ENCODE measurements at regions not wholly inside any gene's neighbourhood (a gene's known extent, or its start where the extent isn't known, plus 50 kb on each side); places are given as distances from the start of the nearest gene placed in this dataset.

DNA sequence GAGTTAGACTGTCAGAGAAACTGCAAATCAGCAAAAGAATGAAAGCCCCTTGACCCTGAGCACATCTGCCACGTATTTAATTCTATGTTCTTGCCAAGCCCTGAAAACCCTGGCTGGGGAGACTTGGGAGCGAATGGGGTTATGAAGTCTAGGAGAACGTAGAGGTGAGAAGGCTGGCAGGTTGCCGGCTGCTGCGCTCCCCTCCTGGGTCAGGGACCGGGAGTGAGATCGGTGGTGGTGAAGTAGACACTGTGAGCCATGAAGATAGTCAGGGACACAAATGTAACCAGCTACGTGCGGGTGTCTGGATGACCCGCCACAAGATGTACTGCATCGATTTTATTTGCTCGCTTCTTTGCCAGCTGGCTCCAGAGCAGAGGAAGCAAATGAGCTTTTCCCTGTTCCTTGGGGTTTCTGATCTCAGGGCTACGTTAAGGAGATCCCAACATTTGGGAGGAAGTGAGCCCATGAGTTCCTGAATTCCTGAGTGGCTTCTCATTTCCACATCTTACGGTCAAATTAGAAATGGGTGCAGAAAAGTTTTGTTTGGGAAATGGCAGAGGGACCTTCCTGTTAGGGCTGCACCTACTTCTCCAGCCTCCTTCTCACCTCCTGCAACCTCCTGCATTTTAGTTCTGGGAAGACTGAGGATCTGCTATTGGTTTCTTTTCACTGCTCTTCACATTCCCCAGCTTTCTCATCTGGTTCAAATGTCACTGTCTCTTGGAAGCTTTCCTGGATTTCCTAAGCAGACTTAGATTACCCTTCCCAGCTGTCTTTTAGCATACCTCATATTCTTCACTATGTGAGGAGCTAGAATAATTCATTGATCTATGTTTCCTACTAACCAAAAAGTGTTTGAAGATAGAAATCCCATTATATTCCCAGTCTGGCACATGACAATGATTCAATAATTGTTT lies 360.6 kb downstream of the ZNF521 start:
- H3K9me3 Mint-ChIP-seq: peaks cover 4% of the 10 kb centered on the region
- no peak for DNase-seq
- H3K4me3 Mint-ChIP-seq: no peak overlapping the region
- H3K4me1 Mint-ChIP-seq (ENCODE audit: low read depth): no peaks in the 10 kb centered on the region
- H3K36me3 Mint-ChIP-seq (ENCODE audit: insufficient read depth): no peaks in the 10 kb centered on the region
- peaks cover 4% of the 10 kb centered on the region for H3K27me3 Mint-ChIP-seq (ENCODE audit: low read depth)
- no peak for ATAC-seq

DNA sequence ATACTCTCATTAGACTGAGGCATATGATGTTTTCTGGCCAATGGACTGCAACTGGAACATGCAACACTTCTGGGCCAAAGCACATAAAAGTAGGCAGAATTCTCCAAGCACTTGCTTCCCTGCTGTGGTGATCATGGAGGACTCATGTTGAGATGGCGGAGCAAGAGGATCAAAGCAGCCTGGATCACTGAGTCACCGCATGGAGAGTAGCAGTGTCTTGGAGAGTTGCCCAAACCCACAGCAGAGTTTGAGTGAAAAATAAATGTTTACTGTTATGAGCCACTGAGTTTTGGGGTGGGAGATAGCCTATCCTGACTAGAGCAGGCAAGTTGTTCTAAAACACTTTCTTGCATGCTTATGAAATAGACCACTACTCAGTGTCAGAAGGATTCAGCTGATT lies 359.5 kb downstream of the ZNF521 start:
- H3K27me3 Mint-ChIP-seq (ENCODE audit: low read depth): peaks cover 4% of the 10 kb centered on the region
- ATAC-seq (no peak), DNase-seq (no peak)
- no peak overlapping the region for H3K4me3 Mint-ChIP-seq
- H3K4me1 Mint-ChIP-seq (ENCODE audit: low read depth): no peaks in the 10 kb centered on the region
- H3K9me3 Mint-ChIP-seq: peaks cover 4% of the 10 kb centered on the region
- no peaks in the 10 kb centered on the region for H3K36me3 Mint-ChIP-seq (ENCODE audit: insufficient read depth)

DNA sequence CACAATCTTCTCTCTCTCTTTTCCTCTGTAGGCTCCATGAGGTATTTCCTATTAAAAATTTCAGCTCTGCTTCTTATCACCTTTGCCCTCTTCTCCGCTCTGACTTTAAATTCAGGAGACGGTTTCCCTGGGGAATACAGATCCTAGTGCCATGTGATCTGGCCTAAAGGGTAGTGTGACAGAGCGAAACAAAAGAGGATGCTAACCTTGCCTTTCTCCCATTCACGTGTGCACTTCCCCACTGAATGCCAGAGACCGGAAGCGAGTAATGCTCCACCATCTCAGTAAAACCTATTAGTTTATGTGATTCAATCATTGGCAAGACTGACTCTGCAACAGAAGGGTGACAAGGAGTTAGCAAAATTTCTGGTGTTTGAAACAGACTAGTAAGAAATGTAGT lies 358.3 kb downstream of the ZNF521 start:
- no peak for ATAC-seq
- Mint-ChIP-seq H3K27me3 (ENCODE audit: low read depth) (peaks cover 4% of the 10 kb centered on the region), H3K4me1 (ENCODE audit: low read depth) (no peaks in the 10 kb centered on the region), H3K36me3 (ENCODE audit: insufficient read depth) (no peaks in the 10 kb centered on the region), H3K4me3 (no peak overlapping the region), H3K9me3 (peaks cover 4% of the 10 kb centered on the region)
- DNase-seq: no peak

DNA sequence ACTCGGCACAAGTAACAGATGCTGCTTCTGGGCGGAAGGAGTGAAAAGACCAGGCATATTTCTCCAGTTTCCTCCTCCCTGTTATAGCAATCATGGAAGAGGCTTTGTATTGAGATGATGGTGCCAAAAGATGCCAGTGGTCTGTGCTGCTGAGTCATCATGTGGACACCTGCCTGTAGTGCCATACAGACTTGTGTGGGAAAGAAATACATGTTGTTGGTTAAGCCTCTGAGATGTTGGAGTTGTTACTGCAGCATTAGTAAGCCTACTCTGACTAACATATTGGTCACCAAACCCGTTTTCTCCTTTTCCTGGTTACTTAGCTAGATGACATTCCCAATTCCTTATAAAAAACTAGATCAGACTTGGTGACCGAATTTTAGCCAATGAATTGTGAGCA lies 356.9 kb downstream of the ZNF521 start:
- no peak for DNase-seq
- Mint-ChIP-seq H3K4me3 (no peak overlapping the region), H3K9me3 (peaks cover 16% of the 10 kb centered on the region), H3K4me1 (ENCODE audit: low read depth) (no peaks in the 10 kb centered on the region), H3K36me3 (ENCODE audit: insufficient read depth) (no peaks in the 10 kb centered on the region), H3K27me3 (ENCODE audit: low read depth) (peaks cover 2% of the 10 kb centered on the region)
- ATAC-seq: no peak

DNA sequence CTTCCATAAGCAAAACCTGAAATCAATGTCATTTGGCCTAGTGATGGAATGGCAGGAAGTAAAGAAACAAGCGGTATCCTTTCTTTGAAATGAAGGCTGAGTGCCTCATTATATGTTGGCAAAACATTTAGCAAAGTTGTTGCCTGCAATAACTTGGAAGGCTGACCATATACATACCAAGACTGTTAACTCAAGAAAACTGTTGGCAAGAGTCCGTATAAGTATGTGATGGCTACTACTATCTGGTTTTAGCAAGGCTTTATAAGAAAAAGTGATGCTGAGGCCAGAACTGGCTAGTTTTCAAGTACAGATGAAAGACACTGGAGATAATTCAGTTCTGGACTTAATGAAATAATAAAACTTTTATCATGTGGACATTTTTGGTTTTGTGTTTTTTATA lies 356.2 kb downstream of the ZNF521 start:
- ATAC-seq (no peak), DNase-seq (no peak)
- H3K4me3 Mint-ChIP-seq: no peak overlapping the region
- H3K4me1 Mint-ChIP-seq (ENCODE audit: low read depth): no peaks in the 10 kb centered on the region
- H3K27me3 Mint-ChIP-seq (ENCODE audit: low read depth): peaks cover 2% of the 10 kb centered on the region
- no peaks in the 10 kb centered on the region for H3K36me3 Mint-ChIP-seq (ENCODE audit: insufficient read depth)
- H3K9me3 Mint-ChIP-seq: peaks cover 17% of the 10 kb centered on the region

DNA sequence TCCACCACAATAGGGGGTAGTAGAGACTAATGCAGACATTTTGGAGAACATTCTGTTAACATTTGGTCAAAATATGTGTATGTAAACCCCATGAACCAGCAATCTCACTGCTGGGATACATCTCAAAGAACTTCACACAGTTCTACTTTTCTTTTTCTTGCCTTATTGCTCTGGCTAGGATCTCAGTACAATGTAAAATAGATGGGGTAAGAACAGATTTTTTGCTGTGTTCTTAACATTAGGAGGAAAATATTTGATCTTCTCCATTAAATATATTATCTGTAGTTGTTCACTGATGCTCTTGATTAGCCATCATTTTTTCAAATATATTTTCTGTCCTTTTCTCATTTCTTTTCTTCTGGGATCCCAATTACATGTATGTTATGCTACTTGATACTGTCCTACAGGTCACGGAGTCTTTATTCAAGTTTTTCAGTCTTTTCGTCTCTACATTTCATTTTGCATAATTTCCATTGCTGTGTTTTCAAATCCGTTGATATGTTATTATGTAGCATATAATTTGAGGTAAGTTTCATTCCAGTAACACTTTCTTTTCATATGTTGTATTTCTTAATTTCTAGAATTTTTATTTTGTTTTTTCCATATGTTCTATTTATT lies 352.2 kb downstream of the ZNF521 start:
- no peak for DNase-seq
- Mint-ChIP-seq H3K36me3 (ENCODE audit: insufficient read depth) (no peaks in the 10 kb centered on the region), H3K4me3 (no peak overlapping the region), H3K4me1 (ENCODE audit: low read depth) (no peaks in the 10 kb centered on the region), H3K9me3 (peaks cover 13% of the 10 kb centered on the region), H3K27me3 (ENCODE audit: low read depth) (no peaks in the 10 kb centered on the region)
- ATAC-seq: no peak

DNA sequence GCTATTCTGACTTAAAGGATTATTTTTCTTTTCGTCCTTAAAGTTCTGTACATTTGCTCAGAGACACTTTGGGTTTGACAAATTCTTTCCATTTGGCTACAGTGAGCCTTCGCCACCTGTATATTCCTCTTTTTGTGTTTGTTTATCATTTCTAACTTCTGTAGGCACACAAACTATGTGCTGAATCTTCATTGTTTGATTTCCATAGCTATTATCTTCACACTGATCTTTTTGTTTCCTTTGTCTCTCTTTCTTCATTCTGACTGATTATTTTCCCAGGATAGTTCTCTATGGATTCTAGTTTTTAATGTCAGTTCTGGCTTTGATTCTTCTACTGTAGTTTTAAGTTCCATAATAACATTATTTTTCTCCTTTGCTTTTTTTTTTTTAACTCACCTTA lies 350.2 kb downstream of the ZNF521 start:
- H3K36me3 Mint-ChIP-seq (ENCODE audit: insufficient read depth): no peaks in the 10 kb centered on the region

DNA sequence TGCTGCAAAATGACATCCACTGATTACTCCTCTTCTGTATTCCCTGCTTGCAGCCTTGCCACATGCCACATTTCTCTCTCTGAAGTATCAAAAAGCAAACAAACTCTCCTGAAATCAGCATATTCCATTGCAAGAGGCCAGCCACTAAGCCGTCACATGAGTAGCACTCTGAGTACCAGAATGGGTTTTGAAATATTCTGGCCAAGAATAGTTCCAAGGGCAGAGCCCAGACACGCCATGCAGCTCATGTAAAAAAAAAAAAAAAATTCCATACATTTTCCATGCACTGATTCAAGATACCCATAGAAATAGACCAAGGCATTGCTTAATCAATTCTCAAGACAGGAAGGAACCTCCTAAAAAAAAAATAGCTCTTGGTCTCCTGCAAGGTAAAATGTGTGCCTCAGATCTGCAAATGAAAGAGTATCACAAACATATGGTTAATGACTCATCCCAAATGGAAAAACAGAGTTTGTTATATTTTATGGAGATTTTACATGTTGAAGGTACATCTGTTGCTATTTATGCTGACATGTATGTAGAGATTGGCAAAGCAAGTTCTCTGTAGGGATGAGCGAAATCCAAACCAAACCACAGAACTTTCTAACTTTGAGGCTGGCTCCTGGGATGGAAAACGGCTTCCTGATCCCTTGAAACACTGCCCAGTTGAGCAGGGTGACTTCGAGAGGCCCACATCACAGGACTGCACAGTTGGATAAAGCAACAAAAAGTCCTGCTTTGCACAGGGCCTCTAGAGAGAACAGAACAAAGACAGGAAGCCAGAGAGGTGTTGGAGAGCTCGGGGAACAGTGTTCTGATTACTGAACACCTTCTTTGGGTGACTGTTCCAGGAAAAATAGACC lies 346.2 kb downstream of the ZNF521 start:
- Mint-ChIP-seq H3K4me3 (no peak overlapping the region), H3K4me1 (ENCODE audit: low read depth) (no peaks in the 10 kb centered on the region), H3K27me3 (ENCODE audit: low read depth) (no peaks in the 10 kb centered on the region), H3K9me3 (peaks cover 7% of the 10 kb centered on the region), H3K36me3 (ENCODE audit: insufficient read depth) (no peaks in the 10 kb centered on the region)
- DNase-seq (no peak), ATAC-seq (no peak)

More for the DNA sequence above, 350.2 kb downstream of the ZNF521 start:
- ATAC-seq: no peak
- Mint-ChIP-seq H3K4me1 (ENCODE audit: low read depth) (no peaks in the 10 kb centered on the region), H3K9me3 (peaks cover 18% of the 10 kb centered on the region), H3K27me3 (ENCODE audit: low read depth) (no peaks in the 10 kb centered on the region), H3K4me3 (no peak overlapping the region)
- DNase-seq: no peak

DNA sequence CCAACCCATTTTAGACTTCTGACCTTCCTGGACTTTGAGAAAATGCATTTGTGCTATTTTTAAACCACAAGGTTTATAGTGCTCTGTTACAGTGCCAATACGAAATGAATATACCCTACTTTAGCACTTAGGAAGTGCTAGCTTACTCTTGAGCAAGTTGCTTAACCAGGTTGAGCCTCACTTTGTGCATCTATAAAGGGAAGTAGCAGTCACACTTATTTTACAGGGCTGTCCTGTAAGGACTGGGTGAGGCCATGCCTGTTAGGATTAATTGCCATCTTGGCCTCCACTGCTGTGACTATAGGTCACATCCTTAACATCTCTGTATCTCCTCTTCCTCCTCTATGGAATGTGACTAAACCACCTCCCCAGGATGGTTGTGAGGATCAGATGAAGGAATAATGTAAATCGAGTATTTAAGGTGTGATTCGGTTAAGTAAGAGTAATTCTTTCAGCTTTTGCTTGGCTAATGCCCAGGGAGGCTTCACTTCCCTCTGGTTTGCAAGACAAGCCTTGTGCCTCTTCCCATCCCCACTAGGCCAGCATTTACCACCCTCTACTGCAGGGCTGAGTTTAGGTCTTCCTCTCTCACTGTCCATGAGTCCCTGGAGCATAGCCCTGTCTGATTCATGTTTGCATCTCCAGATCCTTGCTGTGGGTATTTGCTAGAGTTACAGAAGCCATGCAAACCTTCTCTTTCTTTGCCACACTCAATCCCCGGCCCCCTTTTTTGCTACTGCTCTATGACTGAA lies 341.2 kb downstream of the ZNF521 start:
- peaks cover 7% of the 10 kb centered on the region for H3K9me3 Mint-ChIP-seq
- H3K27me3 Mint-ChIP-seq (ENCODE audit: low read depth): no peaks in the 10 kb centered on the region
- H3K4me3 Mint-ChIP-seq: no peak overlapping the region
- DNase-seq (no peak), ATAC-seq (no peak)
- no peaks in the 10 kb centered on the region for H3K36me3 Mint-ChIP-seq (ENCODE audit: insufficient read depth)
- H3K4me1 Mint-ChIP-seq (ENCODE audit: low read depth): no peaks in the 10 kb centered on the region

Data from activated T-cell treated with anti-CD3 and anti-CD28 coated beads, Interleukin-2, amount 50 U/mL, for 4 hours (primary cell).